Stimulated activated CD8-positive, alpha-beta memory T cell treated with anti-CD3 and anti-CD28 coated beads, Interleukin-4, amount 100 ng/mL, for 24 hours (primary cell): ENCODE measurements at regions not wholly inside any gene's neighbourhood (a gene's known extent, or its start where the extent isn't known, plus 50 kb on each side); places are given as distances from the start of the nearest gene placed in this dataset.
"Not testable (repeated sequence)": the region's sequence is repeated elsewhere in the genome, so short reads cannot be mapped to it uniquely, and the experiment has no call there.

Source experiments
- DNase-seq: peaks from one replicate; pipeline ENCODE4 v3.0.0-alpha.2; 2020; ENCODE audit warnings: low read depth

GRCh38 chr5:104456122-104456521, 893.5 kb upstream of the NUDT12 start:
- no peak for DNase-seq

GRCh38 chr5:104452550-104452949, 890.0 kb upstream of the NUDT12 start:
- no peak for DNase-seq

- DNase-seq, result not testable (repeated sequence)
Measured at GRCh38 chr5:104451911-104452310, 889.3 kb upstream of the NUDT12 start.

- no peak for DNase-seq
Measured at GRCh38 chr5:104444656-104445055, 882.1 kb upstream of the NUDT12 start.

GRCh38 chr5:104443706-104444105, 881.1 kb upstream of the NUDT12 start:
- DNase-seq, result no peak

- DNase-seq, result no peak
Measured at GRCh38 chr5:104431981-104432380, 869.4 kb upstream of the NUDT12 start.

GRCh38 chr5:104431002-104431620, 868.5 kb upstream of the NUDT12 start:
- no peak for DNase-seq

- no peak for DNase-seq
Measured at GRCh38 chr5:104429911-104430310, 867.3 kb upstream of the NUDT12 start.

GRCh38 chr5:104421431-104421830, 858.8 kb upstream of the NUDT12 start:
- DNase-seq, result no peak

- DNase-seq, result no peak
Measured at GRCh38 chr5:104418056-104418455, 855.5 kb upstream of the NUDT12 start.

GRCh38 chr5:104412649-104413240, 850.2 kb upstream of the NUDT12 start:
- DNase-seq, result no peak

- no peak for DNase-seq
Measured at GRCh38 chr5:104400941-104401340, 838.4 kb upstream of the NUDT12 start.

GRCh38 chr5:104385906-104386305, 823.3 kb upstream of the NUDT12 start:
- DNase-seq, result no peak

GRCh38 chr5:104375345-104375744, 812.8 kb upstream of the NUDT12 start:
- DNase-seq, result no peak

- DNase-seq, result no peak
Measured at GRCh38 chr5:104372796-104373195, 810.2 kb upstream of the NUDT12 start.

GRCh38 chr5:104372376-104372775, 809.8 kb upstream of the NUDT12 start:
- no peak for DNase-seq

GRCh38 chr5:104370523-104370922, 807.9 kb upstream of the NUDT12 start:
- DNase-seq, result no peak

GRCh38 chr5:104367978-104368377, 805.4 kb upstream of the NUDT12 start:
- DNase-seq, result no peak

GRCh38 chr5:104363567-104363966, 801.0 kb upstream of the NUDT12 start:
- DNase-seq, result no peak

GRCh38 chr5:104361932-104362331, 799.3 kb upstream of the NUDT12 start:
- no peak for DNase-seq

- no peak for DNase-seq
Measured at GRCh38 chr5:104355350-104355749, 792.8 kb upstream of the NUDT12 start.

- DNase-seq, result no peak
Measured at GRCh38 chr5:104353371-104353770, 790.8 kb upstream of the NUDT12 start.

GRCh38 chr5:104352954-104353353, 790.4 kb upstream of the NUDT12 start:
- no peak for DNase-seq

- no peak for DNase-seq
Measured at GRCh38 chr5:104347119-104347708, 784.6 kb upstream of the NUDT12 start.
